HG03520 (cell line): ENCODE measurements at regions not wholly inside any gene's neighbourhood (a gene's known extent, or its start where the extent isn't known, plus 50 kb on each side); places are given as distances from the start of the nearest gene placed in this dataset.

Experiments used
- ATAC-seq: cut with Tn5 transposase; IDR thresholded peaks from one replicate; pipeline ENCODE4 v1.9.1; 2021; ENCODE audit warnings: mild to moderate bottlenecking, moderate library complexity; ENCODE audit not compliant: unreplicated experiment

DNA sequence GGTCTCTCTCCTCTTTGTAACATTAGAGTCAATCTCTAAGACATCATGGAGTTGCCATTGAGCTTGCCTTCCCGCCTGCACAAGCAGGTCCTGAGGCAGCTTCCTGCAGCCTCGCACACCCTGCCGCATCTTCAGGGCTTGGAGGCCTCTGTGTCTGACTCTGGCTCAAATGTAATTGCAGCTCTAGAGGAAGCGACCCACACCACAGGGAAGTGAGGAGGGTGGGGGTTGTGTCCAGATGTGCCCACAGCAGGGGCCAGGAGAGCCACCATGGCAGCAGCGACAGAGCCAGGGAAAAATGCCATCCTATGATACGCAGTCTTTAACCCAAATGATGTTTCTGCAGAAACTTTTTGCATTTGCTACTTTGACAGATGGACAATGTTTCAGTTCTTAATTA lies 216.0 kb upstream of the ZNF32 start:
- no peak for ATAC-seq

- no peak for ATAC-seq
Measured at GRCh38 chr10:43863859-43864591, 215.3 kb upstream of the ZNF32 start.

DNA sequence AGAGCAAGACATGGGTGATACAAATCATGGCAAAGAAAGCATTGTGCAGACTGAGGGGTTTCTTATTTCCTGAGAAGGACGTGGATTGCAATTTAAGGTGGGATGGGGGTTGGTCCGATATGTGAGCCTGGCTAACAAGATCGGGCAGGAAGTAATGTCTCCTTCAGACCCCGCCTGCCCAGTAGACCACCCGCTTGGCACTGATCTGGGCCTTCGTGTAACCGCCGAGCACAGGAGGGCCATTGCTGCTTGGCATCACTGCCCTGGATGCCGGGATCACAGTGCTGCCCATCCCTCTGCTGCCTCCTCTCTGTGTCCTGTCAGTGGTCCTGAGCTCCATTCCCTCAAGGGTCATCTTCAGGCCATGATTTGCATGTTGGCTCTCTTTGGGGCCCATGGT lies 214.6 kb upstream of the ZNF32 start:
- ATAC-seq = no peak

DNA sequence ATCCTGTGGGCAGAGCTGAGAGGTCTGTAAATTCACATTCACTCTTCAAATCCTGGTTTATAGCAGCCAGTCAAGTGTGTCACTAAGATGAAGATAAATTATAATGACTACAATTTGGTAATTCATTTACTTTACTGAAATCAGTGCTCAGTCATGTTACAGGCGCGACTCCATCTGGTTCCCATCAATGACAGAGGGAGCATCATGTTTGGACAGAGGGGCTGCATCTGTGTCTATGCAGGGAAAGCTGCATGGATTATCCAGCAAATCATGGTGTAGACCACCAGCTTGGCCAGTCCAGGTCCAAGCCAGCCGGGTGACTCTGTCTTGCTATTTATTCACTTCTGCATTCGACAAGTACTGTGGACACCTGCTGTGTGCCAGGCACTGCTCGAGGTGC lies 214.1 kb upstream of the ZNF32 start:
- ATAC-seq = no peak

DNA sequence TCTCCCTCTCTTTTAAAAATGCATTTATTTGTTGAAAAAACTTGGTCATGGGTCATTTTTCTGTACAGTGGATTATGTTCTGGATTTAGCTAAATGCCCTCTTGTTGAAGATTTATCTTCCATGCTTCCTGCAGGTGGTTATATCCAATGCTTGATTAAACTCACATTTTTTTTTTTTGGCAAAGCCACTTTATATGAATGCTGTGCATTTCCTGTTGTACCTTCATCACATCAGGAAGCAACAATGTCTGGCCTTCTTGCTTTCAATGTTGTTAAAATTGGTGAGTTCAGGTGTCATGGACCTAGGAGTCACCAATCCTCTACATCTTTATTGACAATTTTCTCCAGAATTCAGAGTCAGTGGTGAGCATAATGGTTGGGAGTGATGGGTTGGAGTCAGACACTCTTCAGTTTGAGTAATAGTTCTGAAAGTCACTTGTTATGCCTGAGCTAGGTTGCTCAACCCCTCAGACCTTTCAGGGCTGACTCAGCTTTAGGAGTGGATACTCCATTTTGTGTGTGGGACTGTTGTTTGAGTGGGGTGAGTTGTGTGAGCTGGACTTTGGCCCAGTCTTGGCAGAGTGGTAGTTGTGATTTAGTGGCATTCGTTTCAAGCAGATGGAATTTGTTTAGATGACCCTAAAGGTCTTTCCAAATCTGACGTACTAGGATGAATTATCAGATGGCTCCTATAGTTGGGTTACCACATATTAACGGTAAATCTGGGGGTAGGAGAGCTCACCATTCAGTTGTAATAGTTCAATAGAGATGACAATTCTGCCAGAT lies 213.5 kb upstream of the ZNF32 start:
- no peak for ATAC-seq

GRCh38 chr10:43859016-43859525 lies 210.4 kb upstream of the ZNF32 start:
- no peak for ATAC-seq

DNA sequence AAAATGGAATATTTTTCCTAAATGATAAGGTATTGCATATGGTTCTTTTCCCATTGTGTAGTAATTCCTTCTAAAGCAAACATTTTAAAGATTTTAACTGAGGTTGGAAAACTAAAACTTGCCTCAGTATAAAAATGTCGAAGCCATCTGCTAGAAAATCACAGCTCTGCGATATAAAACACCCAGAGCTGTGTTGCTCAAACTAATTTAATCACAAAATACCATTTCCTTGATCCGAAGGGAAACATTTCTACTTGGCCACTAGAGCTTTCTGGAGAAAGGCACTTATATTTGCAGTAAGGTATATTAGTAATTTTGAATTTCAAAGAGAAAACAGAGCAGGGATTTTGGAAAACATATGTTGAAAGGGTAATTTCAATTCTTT lies 209.2 kb upstream of the ZNF32 start:
- ATAC-seq = no peak

DNA sequence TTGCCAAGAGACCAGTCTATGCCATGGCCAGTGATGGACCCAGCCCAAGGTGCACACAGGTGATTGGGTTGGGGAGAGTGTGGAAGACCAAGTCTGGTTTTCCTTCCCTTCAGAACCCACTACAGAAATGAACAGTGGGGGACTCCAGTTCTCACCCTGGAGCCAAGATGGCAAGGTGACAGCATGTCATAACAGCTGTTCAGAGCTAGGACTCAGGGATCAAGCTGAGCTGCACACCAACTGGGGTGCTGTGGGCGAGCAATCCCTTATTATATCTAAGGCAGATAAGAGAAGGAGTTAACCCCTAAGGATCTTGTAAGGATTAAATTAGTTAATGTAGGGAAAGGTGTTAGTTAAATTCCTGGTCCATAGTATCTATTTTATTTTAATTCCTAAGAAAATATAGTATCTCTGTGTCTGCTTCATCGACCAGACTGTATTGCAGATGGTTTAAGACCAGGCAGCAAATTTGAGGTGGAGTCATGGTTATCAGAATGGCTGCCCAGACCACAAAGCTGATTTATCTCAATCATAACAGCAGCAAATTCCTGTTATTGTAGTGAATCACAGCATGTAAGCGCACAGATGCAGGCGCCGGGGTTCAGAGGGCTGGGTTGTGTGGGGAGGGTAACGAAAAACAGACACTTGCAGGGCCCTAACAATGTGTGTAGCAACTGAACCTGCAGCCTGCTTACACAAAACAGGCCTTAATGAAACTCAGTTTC lies 208.7 kb upstream of the ZNF32 start:
- no peak for ATAC-seq

GRCh38 chr10:43856299-43856698 lies 207.6 kb upstream of the ZNF32 start:
- no peak for ATAC-seq

GRCh38 chr10:43855667-43856210 lies 207.1 kb upstream of the ZNF32 start:
- ATAC-seq = no peak

- no peak for ATAC-seq
Measured at GRCh38 chr10:43854007-43854406, 205.3 kb upstream of the ZNF32 start.

DNA sequence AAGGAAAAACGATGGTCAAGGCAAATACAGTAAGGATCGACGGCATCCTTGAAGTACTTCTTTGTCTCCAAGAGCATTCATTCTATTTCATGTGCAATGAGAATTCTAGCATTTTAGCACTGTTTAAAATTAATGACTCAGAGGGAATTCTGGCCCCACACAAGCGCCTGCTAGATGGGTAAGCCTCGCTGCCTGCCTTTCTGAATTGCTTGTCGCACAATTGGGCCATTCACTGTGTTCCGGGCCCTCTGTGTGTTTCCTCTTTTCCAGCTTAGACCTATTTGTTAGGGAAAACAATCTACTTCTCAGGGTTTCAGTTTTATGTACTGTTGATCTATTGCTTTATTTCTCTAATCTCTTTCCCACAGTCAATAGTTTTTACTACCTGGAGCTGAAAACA lies 204.7 kb upstream of the ZNF32 start:
- ATAC-seq = no peak

DNA sequence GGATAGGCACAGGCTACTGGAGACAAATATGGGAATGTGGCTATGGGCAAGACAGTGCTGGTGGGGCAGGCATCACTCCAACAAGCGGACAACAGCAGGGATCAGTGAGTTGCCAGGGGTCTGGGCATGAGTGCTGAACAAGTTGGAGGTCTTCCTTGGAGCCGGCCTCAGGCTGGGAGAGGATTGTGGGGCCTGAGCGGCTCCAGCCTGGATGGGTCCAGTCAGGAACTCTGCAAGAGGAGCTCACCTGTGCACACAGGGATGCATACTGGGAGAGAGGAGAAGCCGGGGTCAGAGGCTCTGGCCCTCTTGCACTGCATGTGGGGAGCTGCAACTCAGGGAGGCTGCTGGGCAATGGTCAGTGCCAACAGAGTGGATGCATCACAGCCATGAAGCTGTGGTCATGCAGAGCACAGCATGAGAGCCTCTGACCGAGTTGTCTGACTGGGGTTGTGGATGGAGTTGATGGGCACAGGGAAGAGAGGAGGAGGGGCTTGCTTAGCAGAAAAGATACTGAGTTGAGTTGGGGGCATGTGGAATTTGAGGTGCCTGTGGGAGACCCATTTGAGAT lies 204.0 kb upstream of the ZNF32 start:
- ATAC-seq = no peak

DNA sequence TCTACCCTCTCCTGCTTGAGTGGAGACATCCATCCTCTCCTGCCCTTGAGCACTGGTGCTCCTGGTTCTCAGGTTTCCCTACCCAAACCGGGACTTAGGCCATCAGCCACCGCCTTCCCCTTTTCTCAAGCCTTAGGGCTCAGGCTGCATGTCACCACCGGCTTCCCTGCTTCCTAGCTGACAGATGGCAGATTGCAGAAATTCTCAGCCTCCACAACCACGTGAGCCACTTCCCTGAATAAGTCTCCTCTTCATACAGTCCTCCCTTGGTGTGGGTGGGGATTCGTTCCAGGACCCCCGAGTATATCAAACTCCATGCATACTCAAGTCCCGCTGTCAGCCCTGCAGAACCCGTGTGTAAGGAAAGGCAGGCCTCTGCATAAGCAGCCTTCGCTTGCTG lies 203.5 kb upstream of the ZNF32 start:
- no peak for ATAC-seq

- ATAC-seq = no peak
Measured at GRCh38 chr10:43851030-43851429, 202.3 kb upstream of the ZNF32 start.

DNA sequence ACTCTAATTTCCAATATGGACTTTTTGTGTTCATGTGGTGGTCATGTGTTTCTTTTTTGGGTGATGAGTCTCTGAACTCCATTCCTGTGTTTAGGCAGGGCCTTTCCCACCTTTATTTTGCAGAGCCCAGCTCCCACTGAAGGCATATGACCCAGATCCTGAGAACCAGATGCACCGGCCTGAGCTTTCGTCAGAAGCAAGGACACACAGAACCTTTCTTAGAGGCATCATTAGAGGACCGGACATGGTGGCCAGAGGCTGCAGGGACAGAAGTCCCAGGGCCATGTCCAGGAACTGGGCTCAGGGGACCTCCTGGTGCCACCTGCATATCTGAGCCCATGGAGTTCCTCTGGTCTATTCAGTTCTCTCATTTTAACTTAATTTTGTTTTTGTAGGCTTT lies 200.9 kb upstream of the ZNF32 start:
- no peak for ATAC-seq

- no peak for ATAC-seq
Measured at GRCh38 chr10:43846968-43847367, 198.3 kb upstream of the ZNF32 start.

GRCh38 chr10:43846187-43846680 lies 197.6 kb upstream of the ZNF32 start:
- no peak for ATAC-seq

DNA sequence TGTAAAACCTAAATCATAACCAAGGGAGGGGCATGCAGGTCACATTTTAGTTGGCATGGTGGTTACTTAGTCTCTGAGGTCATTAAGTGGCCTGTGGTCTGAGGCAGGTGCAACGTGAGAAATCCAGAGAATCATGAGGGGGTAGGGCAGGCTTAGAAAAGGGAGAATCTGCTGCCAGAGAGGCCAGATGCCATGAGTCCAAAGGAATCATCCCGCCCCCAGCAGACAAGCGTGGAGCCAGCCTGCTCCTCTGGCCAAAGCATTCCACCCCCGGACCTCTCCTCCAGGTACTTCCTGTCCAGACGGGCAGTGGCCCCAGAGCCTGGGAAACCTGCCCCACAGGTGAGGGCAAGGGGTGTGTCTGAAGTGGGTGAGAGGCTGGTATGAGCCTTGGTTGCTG lies 196.4 kb upstream of the ZNF32 start:
- ATAC-seq = no peak

DNA sequence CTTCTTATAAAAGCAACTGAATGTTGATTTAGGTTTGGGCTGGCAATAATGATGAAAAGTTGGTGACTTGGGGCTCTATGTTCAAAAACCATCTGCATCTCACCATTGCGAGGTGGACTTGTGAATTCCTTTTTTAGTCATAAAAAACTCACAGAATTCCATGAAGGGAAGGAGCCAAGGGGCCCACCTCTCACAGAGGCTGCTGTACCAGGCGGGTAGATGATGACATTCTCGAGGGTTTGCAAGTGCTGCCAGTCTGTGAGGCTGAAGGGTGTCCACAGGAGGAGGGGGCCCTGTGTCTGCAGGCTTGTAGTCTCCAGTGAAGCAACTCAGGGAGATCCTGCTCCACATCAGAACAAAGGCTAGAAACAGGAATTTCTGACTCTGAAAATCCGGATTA lies 195.5 kb upstream of the ZNF32 start:
- no peak for ATAC-seq
